Keratinocyte (primary cell): ENCODE measurements at regions not wholly inside any gene's neighbourhood (a gene's known extent, or its start where the extent isn't known, plus 50 kb on each side); places are given as distances from the start of the nearest gene placed in this dataset.

Source experiments
- DNase-seq: peaks from one replicate; pipeline ENCODE4 v3.0.0-alpha.2; 2011; ENCODE audit warnings: low read depth, missing footprints, low spot score
- FAIRE-seq: peaks from 2 replicates; lab custom pipeline; 2011; peaks lifted over from hg19 to GRCh38; lab: Jason Lieb, UNC
- H2AFZ ChIP-seq: 2 replicates; pipeline ENCODE4 v1.6.0; 2012; ENCODE audit warnings: low read length, control low read depth, inconsistent platforms; ENCODE audit not compliant: control insufficient read depth
- H3K27ac ChIP-seq: 2 replicates; pipeline ENCODE4 v1.5.1; 2011; ENCODE audit warnings: low read length; ENCODE audit not compliant: control insufficient read depth, insufficient read depth
- H3K27me3 ChIP-seq: 3 replicates; pipeline ENCODE4 v1.6.0; 2011; ENCODE audit warnings: low read length; ENCODE audit not compliant: control insufficient read depth, insufficient read depth; ENCODE audit errors: extremely low read depth
- H3K36me3 ChIP-seq, 2 experiments: 2 replicates in 1 of 2; 3 replicates in 1 of 2; pipeline ENCODE4 v1.5.1; 2011; ENCODE audit warnings: low read length in 2 of 2, mild to moderate bottlenecking in 1 of 2; ENCODE audit not compliant: control insufficient read depth in 2 of 2, insufficient read depth in 2 of 2; ENCODE audit errors: extremely low read depth in 1 of 2
- H3K4me1 ChIP-seq: 3 replicates; pipeline ENCODE4 v1.5.1; 2011; ENCODE audit warnings: low read length; ENCODE audit not compliant: control insufficient read depth, insufficient read depth; ENCODE audit errors: extremely low read depth
- H3K4me2 ChIP-seq: 3 replicates; pipeline ENCODE4 v1.6.0; 2011; ENCODE audit warnings: low read depth, low read length; ENCODE audit not compliant: control insufficient read depth, insufficient read depth; ENCODE audit errors: extremely low read depth
- H3K4me3 ChIP-seq, 3 experiments: fragments of 200-600 bp in 1 of 3; sonication (generic) in 1 of 3; 2 replicates in 2 of 3; 3 replicates in 1 of 3; pipeline ENCODE4 v1.5.1; 2011 to 2016; ENCODE audit warnings: low read length in 3 of 3, mild to moderate bottlenecking in 3 of 3, control low read depth in 2 of 3, inconsistent platforms in 1 of 3, low read depth in 1 of 3, mixed read lengths in 1 of 3, mixed run types in 1 of 3, moderate library complexity in 1 of 3; ENCODE audit not compliant: control insufficient read depth in 2 of 3, insufficient read depth in 2 of 3; ENCODE audit errors: extremely low read depth in 1 of 3
- H3K79me2 ChIP-seq: 2 replicates; pipeline ENCODE4 v1.6.0; 2012; ENCODE audit warnings: low read length; ENCODE audit not compliant: control insufficient read depth, insufficient read depth
- H3K9ac ChIP-seq: 3 replicates; pipeline ENCODE4 v1.6.0; 2011; ENCODE audit warnings: low read length; ENCODE audit not compliant: control insufficient read depth, insufficient read depth; ENCODE audit errors: extremely low read depth
- H3K9me1 ChIP-seq: 3 replicates; pipeline ENCODE4 v1.6.0; 2011; ENCODE audit warnings: low read length; ENCODE audit not compliant: control insufficient read depth, insufficient read depth; ENCODE audit errors: extremely low read depth
- H3K9me3 ChIP-seq: 2 replicates; pipeline ENCODE4 v1.5.1; 2012; ENCODE audit warnings: low read depth, low read length; ENCODE audit not compliant: control insufficient read depth
- H4K20me1 ChIP-seq: 3 replicates; pipeline ENCODE4 v1.6.0; 2011; ENCODE audit warnings: low read length; ENCODE audit not compliant: control insufficient read depth, insufficient read depth; ENCODE audit errors: extremely low read depth
- EZH2 ChIP-seq: IDR thresholded peaks from one replicate; pipeline ENCODE4 v1.6.1; 2012; ENCODE audit warnings: inconsistent platforms, mild to moderate bottlenecking, low read length, moderate library complexity
- dilution Hi-C: fragments of 300-500 bp; cut with MboI; formaldehyde crosslinking; loops from one replicate; pipeline ENCODE4 v1.7.0; 2020; ENCODE audit warnings: low sequenced_read_pairs; ENCODE audit not compliant: extremely low pct_ligation_motif_present
- TF ChIP-seq, protein P1 (sequence below), 3 experiments: IDR thresholded peaks in 1 of 3; conservative IDR thresholded peaks in 1 of 3; optimal IDR thresholded peaks in 1 of 3; 2 replicates in 2 of 3; 3 replicates in 1 of 3; pipeline versions ENCODE3 to v1.5.1; 2011; ENCODE audit warnings: low read length in 3 of 3, mild to moderate bottlenecking in 3 of 3, moderate library complexity in 2 of 3, control low read depth in 1 of 3, inconsistent platforms in 1 of 3; ENCODE audit not compliant: insufficient read depth in 2 of 3; ENCODE audit errors: extremely low read depth in 1 of 3

DNA sequence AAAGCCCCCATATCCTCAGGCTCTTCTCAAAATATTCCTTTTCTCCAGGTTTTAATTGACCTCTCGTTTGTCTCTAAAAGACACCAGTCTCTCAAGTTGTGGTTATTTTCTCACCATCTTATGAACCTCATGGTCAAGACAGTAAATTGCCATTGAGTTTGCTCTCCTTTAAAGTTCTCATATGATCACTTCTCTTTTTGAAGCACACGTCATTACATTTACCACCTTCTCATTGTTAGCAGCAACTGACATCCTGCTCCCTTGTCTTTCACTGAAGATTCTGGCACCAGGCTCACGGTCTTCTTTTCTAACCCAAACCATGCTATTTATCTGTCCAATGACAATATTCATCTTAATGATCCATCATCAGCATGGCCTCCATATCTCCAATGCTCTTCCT is 324.2 kb downstream of the TMA16 start:
- dilution Hi-C loops, result no loop called here
- H3K4me3 ChIP-seq, result no peak overlapping the region

GRCh38 chr4:163833669-163834068 is 339.2 kb downstream of the TMA16 start:
- Histone ChIP-seq H3K9me3 (no peaks in the 10 kb centered on the region), H3K36me3 (no peaks in the 10 kb centered on the region), H3K27ac (no peak overlapping the region), H3K79me2 (no peaks in the 10 kb centered on the region), H3K4me2 (no peak overlapping the region), H3K4me1 (no peaks in the 10 kb centered on the region), H2AFZ (no peak overlapping the region), H3K4me3 (no peak overlapping the region), H3K9ac (no peak overlapping the region), H4K20me1 (no peaks in the 10 kb centered on the region), H3K27me3 (no peaks in the 10 kb centered on the region), H3K9me1 (no peaks in the 10 kb centered on the region)
- dilution Hi-C loops, result no loop called here
- TF ChIP-seq, protein P1, sequence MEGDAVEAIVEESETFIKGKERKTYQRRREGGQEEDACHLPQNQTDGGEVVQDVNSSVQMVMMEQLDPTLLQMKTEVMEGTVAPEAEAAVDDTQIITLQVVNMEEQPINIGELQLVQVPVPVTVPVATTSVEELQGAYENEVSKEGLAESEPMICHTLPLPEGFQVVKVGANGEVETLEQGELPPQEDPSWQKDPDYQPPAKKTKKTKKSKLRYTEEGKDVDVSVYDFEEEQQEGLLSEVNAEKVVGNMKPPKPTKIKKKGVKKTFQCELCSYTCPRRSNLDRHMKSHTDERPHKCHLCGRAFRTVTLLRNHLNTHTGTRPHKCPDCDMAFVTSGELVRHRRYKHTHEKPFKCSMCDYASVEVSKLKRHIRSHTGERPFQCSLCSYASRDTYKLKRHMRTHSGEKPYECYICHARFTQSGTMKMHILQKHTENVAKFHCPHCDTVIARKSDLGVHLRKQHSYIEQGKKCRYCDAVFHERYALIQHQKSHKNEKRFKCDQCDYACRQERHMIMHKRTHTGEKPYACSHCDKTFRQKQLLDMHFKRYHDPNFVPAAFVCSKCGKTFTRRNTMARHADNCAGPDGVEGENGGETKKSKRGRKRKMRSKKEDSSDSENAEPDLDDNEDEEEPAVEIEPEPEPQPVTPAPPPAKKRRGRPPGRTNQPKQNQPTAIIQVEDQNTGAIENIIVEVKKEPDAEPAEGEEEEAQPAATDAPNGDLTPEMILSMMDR (optimal IDR thresholded peaks at IDR 0.05 in 1 of 3, IDR thresholded peaks at IDR 0.05 in 1 of 3, conservative IDR thresholded peaks at IDR 0.05 in 1 of 3; ENCODE audit: extremely low read depth in 1 of 3, insufficient read depth in 2 of 3, low read length in 3 of 3), result no peak
- TF ChIP-seq EZH2, result no peak
- FAIRE-seq (no peak), DNase-seq (no peak)

More for the DNA sequence above, 324.2 kb downstream of the TMA16 start:
- TF ChIP-seq EZH2, result no peak
- TF ChIP-seq, protein P1 (optimal IDR thresholded peaks at IDR 0.05 in 1 of 3, IDR thresholded peaks at IDR 0.05 in 1 of 3, conservative IDR thresholded peaks at IDR 0.05 in 1 of 3; ENCODE audit: extremely low read depth in 1 of 3, insufficient read depth in 2 of 3, low read length in 3 of 3), result no peak
- no peak overlapping the region for H3K27ac ChIP-seq
- H4K20me1 ChIP-seq, result no peaks in the 10 kb centered on the region
- DNase-seq (no peak), FAIRE-seq (no peak)
- H3K9me3 ChIP-seq, result no peaks in the 10 kb centered on the region
- no peaks in the 10 kb centered on the region for H3K79me2 ChIP-seq
- no peak overlapping the region for H3K9ac ChIP-seq
- H3K36me3 ChIP-seq, result no peaks in the 10 kb centered on the region
- no peak overlapping the region for H3K4me2 ChIP-seq
- no peaks in the 10 kb centered on the region for H3K27me3 ChIP-seq
- no peaks in the 10 kb centered on the region for H3K4me1 ChIP-seq
- no peaks in the 10 kb centered on the region for H3K9me1 ChIP-seq
- no peak overlapping the region for H2AFZ ChIP-seq
